H9 (cell line): ENCODE measurements at regions not wholly inside any gene's neighbourhood (a gene's known extent, or its start where the extent isn't known, plus 50 kb on each side); places are given as distances from the start of the nearest gene placed in this dataset.

ENCODE experiments used
- DNase-seq: peaks from one replicate; pipeline ENCODE4 v3.0.0-alpha.2; 2017
- H2AFZ ChIP-seq: one replicate; pipeline ENCODE4 v1.6.1; 2013; ENCODE audit warnings: mild to moderate bottlenecking, low read length, control low read depth, moderate library complexity
- H2AK5ac ChIP-seq: 2 replicates; pipeline ENCODE4 v1.6.1; 2013; ENCODE audit warnings: low read length, control low read depth, mixed read lengths; ENCODE audit not compliant: insufficient read length
- H2BK120ac ChIP-seq: one replicate; pipeline ENCODE4 v1.6.1; 2013; ENCODE audit warnings: low read depth, mild to moderate bottlenecking, low read length, control low read depth, inconsistent platforms; ENCODE audit not compliant: poor library complexity, severe bottlenecking
- H2BK12ac ChIP-seq: 2 replicates; pipeline ENCODE4 v1.6.1; 2013; ENCODE audit warnings: low read length, control low read depth, mixed read lengths, low read depth; ENCODE audit not compliant: insufficient read length
- H2BK15ac ChIP-seq: 2 replicates; pipeline ENCODE4 v1.6.1; 2013; ENCODE audit warnings: low read depth, low read length, control low read depth
- H2BK20ac ChIP-seq: one replicate; pipeline ENCODE4 v1.6.1; 2013; ENCODE audit warnings: low read depth, mild to moderate bottlenecking, low read length, control low read depth, inconsistent platforms; ENCODE audit not compliant: poor library complexity, severe bottlenecking
- H2BK5ac ChIP-seq: 2 replicates; pipeline ENCODE4 v1.6.1; 2013; ENCODE audit warnings: low read length, control low read depth, mixed read lengths; ENCODE audit not compliant: insufficient read length
- H3K14ac ChIP-seq: 2 replicates; pipeline ENCODE4 v1.6.1; 2013; ENCODE audit warnings: low read length, control low read depth; ENCODE audit not compliant: insufficient read depth
- H3K18ac ChIP-seq: 2 replicates; pipeline ENCODE4 v1.6.1; 2013; ENCODE audit warnings: low read depth, mild to moderate bottlenecking, mixed read lengths, low read length, control low read depth; ENCODE audit not compliant: insufficient read length
- H3K23ac ChIP-seq: 2 replicates; pipeline ENCODE4 v1.6.1; 2013; ENCODE audit warnings: low read length, control low read depth, mixed read lengths, low read depth; ENCODE audit not compliant: insufficient read length
- H3K23me2 ChIP-seq: 2 replicates; pipeline ENCODE4 v1.6.1; 2013; ENCODE audit warnings: low read depth, mild to moderate bottlenecking, mixed read lengths, low read length, control low read depth; ENCODE audit not compliant: insufficient read length, poor library complexity, severe bottlenecking
- H3K27ac ChIP-seq: 2 replicates; pipeline ENCODE4 v1.5.1; 2013; ENCODE audit warnings: low read length, control low read depth, mixed read lengths, low read depth; ENCODE audit not compliant: insufficient read length
- H3K27me3 ChIP-seq: 2 replicates; pipeline ENCODE4 v1.6.1; 2013; ENCODE audit warnings: low read length, control low read depth, inconsistent platforms; ENCODE audit not compliant: insufficient read depth
- H3K4ac ChIP-seq: 2 replicates; pipeline ENCODE4 v1.6.1; 2013; ENCODE audit warnings: low read depth, mild to moderate bottlenecking, control low read depth, inconsistent platforms, low read length, moderate library complexity
- H3K4me1 ChIP-seq: 2 replicates; pipeline ENCODE4 v1.6.1; 2013; ENCODE audit warnings: low read length, control low read depth, inconsistent platforms; ENCODE audit not compliant: insufficient read depth
- H3K4me2 ChIP-seq: 2 replicates; pipeline ENCODE4 v1.6.1; 2013; ENCODE audit warnings: low read length, control low read depth, mixed read lengths; ENCODE audit not compliant: insufficient read length, insufficient read depth
- H3K56ac ChIP-seq: 2 replicates; pipeline ENCODE4 v1.6.1; 2013; ENCODE audit warnings: low read depth, mild to moderate bottlenecking, mixed read lengths, low read length, control low read depth; ENCODE audit not compliant: insufficient read length
- H3K79me1 ChIP-seq: 2 replicates; pipeline ENCODE4 v1.6.1; 2013; ENCODE audit warnings: low read depth, mild to moderate bottlenecking, moderate library complexity, low read length, control low read depth, inconsistent platforms; ENCODE audit not compliant: insufficient read depth, poor library complexity, severe bottlenecking
- H3K79me2 ChIP-seq: 2 replicates; pipeline ENCODE4 v1.6.1; 2013; ENCODE audit warnings: low read length, control low read depth, inconsistent platforms; ENCODE audit not compliant: insufficient read depth
- H3K9ac ChIP-seq: 2 replicates; pipeline ENCODE4 v1.6.1; 2013; ENCODE audit warnings: low read length, control low read depth, mixed read lengths; ENCODE audit not compliant: insufficient read length; ENCODE audit errors: extremely low read depth
- H3K9me3 ChIP-seq: one replicate; pipeline ENCODE4 v1.6.1; 2013; ENCODE audit warnings: low read depth, low read length, inconsistent platforms; ENCODE audit not compliant: control insufficient read depth
- H3T11ph ChIP-seq: one replicate; pipeline ENCODE4 v1.6.1; 2013; ENCODE audit warnings: mild to moderate bottlenecking, low read length, control low read depth, inconsistent platforms
- H4K20me1 ChIP-seq: one replicate; pipeline ENCODE4 v1.6.1; 2013; ENCODE audit not compliant: control insufficient read depth, insufficient read length, insufficient read depth
- H4K5ac ChIP-seq: 2 replicates; pipeline ENCODE4 v1.6.1; 2013; ENCODE audit warnings: low read depth, mild to moderate bottlenecking, mixed read lengths, low read length, control low read depth; ENCODE audit not compliant: insufficient read length
- H4K8ac ChIP-seq: replicated peaks from 2 replicates; pipeline ENCODE4 v1.6.1; 2013; ENCODE audit warnings: low read length, control low read depth, mixed read lengths, low read depth; ENCODE audit not compliant: insufficient read length
- H4K91ac ChIP-seq: 2 replicates; pipeline ENCODE4 v1.6.1; 2013; ENCODE audit warnings: low read depth, mild to moderate bottlenecking, moderate library complexity, mixed read lengths, low read length, control low read depth; ENCODE audit not compliant: insufficient read length
- H3K27ac Mint-ChIP-seq, 3 experiments: 2 replicates in 2 of 3; 3 replicates in 1 of 3; pipeline ENCODE4 v1.8.0; 2020 to 2021; ENCODE audit warnings: mixed read lengths in 3 of 3, mild to moderate bottlenecking in 1 of 3, moderate library complexity in 1 of 3
- H3K27me3 Mint-ChIP-seq: 2 replicates; pipeline ENCODE4 v1.8.0; 2021; ENCODE audit warnings: low read depth, mild to moderate bottlenecking, moderate library complexity, mixed read lengths
- H3K36me3 Mint-ChIP-seq, 3 experiments: 2 replicates in 2 of 3; 3 replicates in 1 of 3; pipeline ENCODE4 v1.8.0; 2020 to 2021; ENCODE audit warnings: low read depth in 3 of 3, mixed read lengths in 3 of 3; ENCODE audit not compliant: insufficient read depth in 1 of 3
- H3K4me1 Mint-ChIP-seq, 2 experiments: 2 replicates each; pipeline ENCODE4 v1.8.0; 2020; ENCODE audit warnings: mixed read lengths in 2 of 2
- H3K4me3 Mint-ChIP-seq, 2 experiments: 2 replicates in 1 of 2; 3 replicates in 1 of 2; pipeline ENCODE4 v1.8.0; 2020 to 2021; ENCODE audit warnings: mild to moderate bottlenecking in 2 of 2, mixed read lengths in 2 of 2, moderate library complexity in 1 of 2
- H3K9me3 Mint-ChIP-seq, 2 experiments: 2 replicates in 1 of 2; 3 replicates in 1 of 2; pipeline ENCODE4 v1.8.0; 2020; ENCODE audit warnings: mild to moderate bottlenecking in 2 of 2, mixed read lengths in 2 of 2, moderate library complexity in 1 of 2
- WGBS: extraction: QIAGEN DNeasy Blood & Tissue Kit; methylation state at CpG from one replicate; pipeline ENCODE4 v1.1.7; 2013; ENCODE audit warnings: missing lambda C conversion rate, low lambda C conversion rate, mixed read lengths; ENCODE audit not compliant: insufficient read length; ENCODE audit errors: extremely low coverage; 5-methylcytosine and 5-hydroxymethylcytosine counted together
- TF ChIP-seq, protein P1 (sequence below): fragments of 200-600 bp; sonication (generic); conservative IDR thresholded peaks from 3 replicates; pipeline ENCODE4 v1.8.0; 2021; ENCODE audit warnings: antibody characterized with exemption, mild to moderate bottlenecking

DNA sequence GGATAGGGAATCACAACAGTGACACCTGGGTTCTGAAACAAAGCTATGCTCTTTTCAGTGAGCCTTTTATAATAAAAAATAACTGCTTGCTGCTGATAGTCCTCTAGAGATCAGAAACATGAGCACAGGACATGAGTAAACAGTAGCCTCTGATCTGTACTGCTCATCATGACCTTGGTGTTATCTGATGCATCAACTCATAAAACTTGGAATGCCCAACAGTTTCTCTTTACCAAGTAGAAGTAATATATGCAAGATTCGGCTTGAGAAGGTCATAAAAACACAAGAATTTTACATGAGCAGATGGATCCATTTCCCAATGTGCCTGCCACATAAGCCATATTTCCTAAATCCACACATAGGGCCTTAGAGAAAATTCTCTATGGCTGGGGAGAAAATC lies 318.3 kb upstream of the GRAMD2B start:
- Mint-ChIP-seq H3K4me1 (peaks cover 13 to 20% of the 10 kb centered on the region in 2 experiments), H3K27ac (no peak overlapping the region), H3K4me3 (no peak overlapping the region), H3K27me3 (no peaks in the 10 kb centered on the region; the same call in 1 of the 2 replicates), H3K36me3 (peaks cover 0 to 2% (median 0%) of the 10 kb centered on the region in 3 experiments; a peak in 1 of 7 replicates), H3K9me3 (no peaks in the 10 kb centered on the region)
- Histone ChIP-seq H2BK5ac (no peak overlapping the region), H3K56ac (no peak overlapping the region), H3K79me1 (no peaks in the 10 kb centered on the region), H4K20me1 (no peaks in the 10 kb centered on the region), H3K23me2 (no peaks in the 10 kb centered on the region), H3K4ac (no peak overlapping the region), H2BK12ac (no peak overlapping the region), H4K5ac (no peak overlapping the region), H3K4me2 (no peak overlapping the region), H3K27ac (no peak overlapping the region), H3K9me3 (no peaks in the 10 kb centered on the region), H2BK20ac (no peak overlapping the region), H3K18ac (no peak overlapping the region), H4K8ac (no peak overlapping the region), H2AFZ (no peak overlapping the region), H2AK5ac (no peak overlapping the region), H3K9ac (no peak overlapping the region), H4K91ac (no peak overlapping the region), H3T11ph (no peak overlapping the region), H3K14ac (no peak overlapping the region), H3K4me1 (no peaks in the 10 kb centered on the region), H3K27me3 (no peaks in the 10 kb centered on the region), H2BK15ac (no peak overlapping the region), H3K79me2 (no peaks in the 10 kb centered on the region), H3K23ac (no peak overlapping the region), H2BK120ac (no peak overlapping the region)
- TF ChIP-seq, protein P1, sequence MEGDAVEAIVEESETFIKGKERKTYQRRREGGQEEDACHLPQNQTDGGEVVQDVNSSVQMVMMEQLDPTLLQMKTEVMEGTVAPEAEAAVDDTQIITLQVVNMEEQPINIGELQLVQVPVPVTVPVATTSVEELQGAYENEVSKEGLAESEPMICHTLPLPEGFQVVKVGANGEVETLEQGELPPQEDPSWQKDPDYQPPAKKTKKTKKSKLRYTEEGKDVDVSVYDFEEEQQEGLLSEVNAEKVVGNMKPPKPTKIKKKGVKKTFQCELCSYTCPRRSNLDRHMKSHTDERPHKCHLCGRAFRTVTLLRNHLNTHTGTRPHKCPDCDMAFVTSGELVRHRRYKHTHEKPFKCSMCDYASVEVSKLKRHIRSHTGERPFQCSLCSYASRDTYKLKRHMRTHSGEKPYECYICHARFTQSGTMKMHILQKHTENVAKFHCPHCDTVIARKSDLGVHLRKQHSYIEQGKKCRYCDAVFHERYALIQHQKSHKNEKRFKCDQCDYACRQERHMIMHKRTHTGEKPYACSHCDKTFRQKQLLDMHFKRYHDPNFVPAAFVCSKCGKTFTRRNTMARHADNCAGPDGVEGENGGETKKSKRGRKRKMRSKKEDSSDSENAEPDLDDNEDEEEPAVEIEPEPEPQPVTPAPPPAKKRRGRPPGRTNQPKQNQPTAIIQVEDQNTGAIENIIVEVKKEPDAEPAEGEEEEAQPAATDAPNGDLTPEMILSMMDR = no peak
- DNase-seq = no peak
- WGBS = no CpG with 5 or more reads among the region's 1 CpG
